Endothelial cell of umbilical vein (primary cell): ENCODE measurements at regions not wholly inside any gene's neighbourhood (a gene's known extent, or its start where the extent isn't known, plus 50 kb on each side); places are given as distances from the start of the nearest gene placed in this dataset.

Experiments used
- EZH2 ChIP-seq: IDR thresholded peaks from 2 replicates; pipeline ENCODE4 v1.6.1; 2012; ENCODE audit warnings: borderline replicate concordance, low read depth, mild to moderate bottlenecking, moderate library complexity, low read length, inconsistent platforms; ENCODE audit not compliant: severe bottlenecking
- GATA2 ChIP-seq: IDR thresholded peaks from 2 replicates; pipeline ENCODE4 v1.7.0; 2011; ENCODE audit warnings: low read depth, mild to moderate bottlenecking, moderate library complexity, mixed read lengths, low read length; ENCODE audit not compliant: insufficient read length, insufficient read depth
- JUN ChIP-seq: IDR thresholded peaks from 2 replicates; pipeline ENCODE4 v1.6.1; 2011; ENCODE audit warnings: borderline replicate concordance, low read depth; ENCODE audit not compliant: insufficient read length, insufficient read depth
- POLR2A ChIP-seq: IDR thresholded peaks from 2 replicates; pipeline ENCODE4 v1.6.1; 2012; ENCODE audit warnings: low read depth, mild to moderate bottlenecking, control low read depth, low read length
- POLR2AphosphoS5 ChIP-seq: IDR thresholded peaks from 2 replicates; pipeline ENCODE4 v1.6.1; 2012; ENCODE audit warnings: low read depth, mild to moderate bottlenecking, control low read depth, low read length, moderate library complexity; ENCODE audit not compliant: insufficient read depth
- TF ChIP-seq, protein P1 (sequence below), 2 donors: IDR thresholded peaks; 1 replicate in 1 of 2; 2 replicates in 1 of 2; pipeline ENCODE4 v1.5.1; 2011; ENCODE audit warnings: low read length in 2 of 2, mild to moderate bottlenecking in 2 of 2, moderate library complexity in 2 of 2, control low read depth in 1 of 2, inconsistent platforms in 1 of 2, low read depth in 1 of 2; ENCODE audit not compliant: insufficient read depth in 1 of 2; ENCODE audit errors: extremely low read depth in 1 of 2
- TF ChIP-seq, protein P2 (sequence below): IDR thresholded peaks from 2 replicates; pipeline ENCODE4 v1.6.1; 2011; ENCODE audit not compliant: insufficient read depth, insufficient read length

GRCh38 chr1:94620345-94621031, 78.9 kb upstream of the F3 start:
- TF ChIP-seq, protein P1, sequence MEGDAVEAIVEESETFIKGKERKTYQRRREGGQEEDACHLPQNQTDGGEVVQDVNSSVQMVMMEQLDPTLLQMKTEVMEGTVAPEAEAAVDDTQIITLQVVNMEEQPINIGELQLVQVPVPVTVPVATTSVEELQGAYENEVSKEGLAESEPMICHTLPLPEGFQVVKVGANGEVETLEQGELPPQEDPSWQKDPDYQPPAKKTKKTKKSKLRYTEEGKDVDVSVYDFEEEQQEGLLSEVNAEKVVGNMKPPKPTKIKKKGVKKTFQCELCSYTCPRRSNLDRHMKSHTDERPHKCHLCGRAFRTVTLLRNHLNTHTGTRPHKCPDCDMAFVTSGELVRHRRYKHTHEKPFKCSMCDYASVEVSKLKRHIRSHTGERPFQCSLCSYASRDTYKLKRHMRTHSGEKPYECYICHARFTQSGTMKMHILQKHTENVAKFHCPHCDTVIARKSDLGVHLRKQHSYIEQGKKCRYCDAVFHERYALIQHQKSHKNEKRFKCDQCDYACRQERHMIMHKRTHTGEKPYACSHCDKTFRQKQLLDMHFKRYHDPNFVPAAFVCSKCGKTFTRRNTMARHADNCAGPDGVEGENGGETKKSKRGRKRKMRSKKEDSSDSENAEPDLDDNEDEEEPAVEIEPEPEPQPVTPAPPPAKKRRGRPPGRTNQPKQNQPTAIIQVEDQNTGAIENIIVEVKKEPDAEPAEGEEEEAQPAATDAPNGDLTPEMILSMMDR (IDR thresholded peaks at IDR 0.05; ENCODE audit: extremely low read depth in 1 of 2, insufficient read depth in 1 of 2, low read depth in 1 of 2, low read length in 2 of 2): no peak
- no peak for TF ChIP-seq POLR2A
- TF ChIP-seq, protein P2, sequence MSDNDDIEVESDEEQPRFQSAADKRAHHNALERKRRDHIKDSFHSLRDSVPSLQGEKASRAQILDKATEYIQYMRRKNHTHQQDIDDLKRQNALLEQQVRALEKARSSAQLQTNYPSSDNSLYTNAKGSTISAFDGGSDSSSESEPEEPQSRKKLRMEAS: no peak
- no peak for TF ChIP-seq EZH2
- no peak for TF ChIP-seq POLR2AphosphoS5
- no peak for TF ChIP-seq GATA2
- TF ChIP-seq JUN: no peak
